Astrocyte (in vitro differentiated cells and primary cell): ENCODE measurements at regions not wholly inside any gene's neighbourhood (a gene's known extent, or its start where the extent isn't known, plus 50 kb on each side); places are given as distances from the start of the nearest gene placed in this dataset.

ENCODE experiments used
- EZH2 ChIP-seq: IDR thresholded peaks from 2 replicates; pipeline ENCODE4 v1.6.1; 2012; ENCODE audit warnings: mild to moderate bottlenecking, low read length, inconsistent platforms; ENCODE audit not compliant: insufficient read depth
- TF ChIP-seq, protein P1 (sequence below): IDR thresholded peaks from 2 replicates; pipeline ENCODE4 v1.5.1; 2011; ENCODE audit warnings: low read depth, mild to moderate bottlenecking, inconsistent platforms, low read length, moderate library complexity; ENCODE audit not compliant: insufficient read depth

DNA sequence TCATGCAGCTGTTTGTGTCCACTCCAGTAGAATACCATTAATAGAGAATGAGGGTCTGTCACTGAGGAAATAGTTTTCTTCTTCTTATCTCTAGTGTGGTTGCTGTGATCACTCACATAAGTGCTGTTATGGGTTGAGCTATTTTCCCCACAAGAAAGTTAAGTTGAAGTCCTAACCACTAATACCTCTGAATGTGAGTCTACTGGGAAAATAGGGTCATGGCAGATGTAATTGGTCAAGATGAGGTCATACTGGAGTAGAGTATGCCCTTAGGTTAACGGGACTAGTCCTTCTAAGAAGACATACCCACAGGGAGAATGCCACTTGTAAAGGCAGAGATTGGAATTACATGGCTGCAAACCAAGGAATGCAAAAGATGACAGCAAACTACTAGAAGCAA is 70.5 kb upstream of the COL24A1 start:
- TF ChIP-seq, protein P1, sequence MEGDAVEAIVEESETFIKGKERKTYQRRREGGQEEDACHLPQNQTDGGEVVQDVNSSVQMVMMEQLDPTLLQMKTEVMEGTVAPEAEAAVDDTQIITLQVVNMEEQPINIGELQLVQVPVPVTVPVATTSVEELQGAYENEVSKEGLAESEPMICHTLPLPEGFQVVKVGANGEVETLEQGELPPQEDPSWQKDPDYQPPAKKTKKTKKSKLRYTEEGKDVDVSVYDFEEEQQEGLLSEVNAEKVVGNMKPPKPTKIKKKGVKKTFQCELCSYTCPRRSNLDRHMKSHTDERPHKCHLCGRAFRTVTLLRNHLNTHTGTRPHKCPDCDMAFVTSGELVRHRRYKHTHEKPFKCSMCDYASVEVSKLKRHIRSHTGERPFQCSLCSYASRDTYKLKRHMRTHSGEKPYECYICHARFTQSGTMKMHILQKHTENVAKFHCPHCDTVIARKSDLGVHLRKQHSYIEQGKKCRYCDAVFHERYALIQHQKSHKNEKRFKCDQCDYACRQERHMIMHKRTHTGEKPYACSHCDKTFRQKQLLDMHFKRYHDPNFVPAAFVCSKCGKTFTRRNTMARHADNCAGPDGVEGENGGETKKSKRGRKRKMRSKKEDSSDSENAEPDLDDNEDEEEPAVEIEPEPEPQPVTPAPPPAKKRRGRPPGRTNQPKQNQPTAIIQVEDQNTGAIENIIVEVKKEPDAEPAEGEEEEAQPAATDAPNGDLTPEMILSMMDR = no peak
- no peak for TF ChIP-seq EZH2
